Adrenal gland (tissue), 9 donors: ENCODE measurements at regions not wholly inside any gene's neighbourhood (a gene's known extent, or its start where the extent isn't known, plus 50 kb on each side); places are given as distances from the start of the nearest gene placed in this dataset.

Experiments
- DNase-seq, 7 donors: peaks; one replicate each; pipeline ENCODE4 v3.0.0-alpha.2; 2019 to 2020
- H3K27ac ChIP-seq, 5 donors: fragments of 200-600 bp; sonication (generic) in 4 of 5; 1 replicate in 3 of 5; 2 replicates in 2 of 5; pipeline versions ENCODE4 v1.5.1 to v1.8.0; 2016 to 2020; ENCODE audit warnings: mild to moderate bottlenecking in 1 of 5
- H3K27me3 ChIP-seq: fragments of 200-600 bp; 2 replicates; pipeline ENCODE4 v1.8.0; 2021
- H3K36me3 ChIP-seq, 2 donors: fragments of 200-600 bp; replicated peaks in 1 of 2; 1 replicate in 1 of 2; 2 replicates in 1 of 2; pipeline versions ENCODE4 v1.5.1 to v1.8.0; 2018 to 2022
- H3K4me1 ChIP-seq, 2 donors: fragments of 200-600 bp; replicated peaks in 1 of 2; 1 replicate in 1 of 2; 2 replicates in 1 of 2; pipeline versions ENCODE4 v1.5.1 to v1.8.0; 2018 to 2021
- H3K4me3 ChIP-seq, 4 donors: fragments of 200-600 bp; sonication (generic) in 3 of 4; one replicate each; pipeline ENCODE4 v1.5.1; 2016 to 2018
- H3K9me3 ChIP-seq, 3 donors: fragments of 200-600 bp; sonication (generic) in 1 of 3; replicated peaks in 1 of 3; 1 replicate in 2 of 3; 2 replicates in 1 of 3; pipeline versions ENCODE4 v1.5.1 to v1.8.0; 2016 to 2021
- CTCF ChIP-seq, 6 experiments: fragments of 450-650 bp in 4 of 6; fragments of 200-600 bp in 2 of 6; sonication (generic) in 1 of 6; IDR thresholded peaks; 1 replicate in 5 of 6; 2 replicates in 1 of 6; pipeline versions ENCODE4 v1.5.1 to v1.8.0; 2016 to 2021; ENCODE audit warnings: antibody characterized with exemption in 6 of 6, mild to moderate bottlenecking in 2 of 6, moderate library complexity in 1 of 6
- POLR2A ChIP-seq, 2 donors: fragments of 450-650 bp; IDR thresholded peaks; one replicate each; pipeline ENCODE4 v1.6.1; 2017; ENCODE audit warnings: antibody characterized with exemption in 2 of 2, mild to moderate bottlenecking in 2 of 2, moderate library complexity in 1 of 2
- WGBS, 4 donors: extraction: QIAGEN DNeasy Blood & Tissue Kit in 2 of 4; methylation state at CpG; one replicate each; pipeline versions ENCODE4 v1.1.5 to v1.1.7; 2013 to 2017; 5-methylcytosine and 5-hydroxymethylcytosine counted together
- intact Hi-C, 2 donors: fragments of 100-400 bp; cut with DNase I; formaldehyde crosslinking; loops; one replicate each; pipeline versions ENCODE4 v1.14.1 to v1.15.0; 2022 to 2023
- donor health status: healthy with polysubstance abuse.
- donor health status: Bipolar disorder and iron deficiency.
- donor health status: DM: yes; HTN: yes; CAD: no.
- donor health status: DM: no; HTN: no; CAD: no.
- donor health status: DM: no; HTN: no; CAD: no.

GRCh38 chr11:8839306-8839956 is 71.6 kb upstream of the AKIP1 start:
- intact Hi-C loops, result no loop called here
- H3K27ac ChIP-seq, result peak overlapping the region in 2 of 5 donors; percentile 17 to 33
- 0 to 54% (median 25%) methylated on average over 1 of the region's 1 CpG for WGBS, 4 donors

GRCh38 chr11:8839957-8840945 is 70.7 kb upstream of the AKIP1 start:
- Histone ChIP-seq H3K27ac (peak overlapping the region in 2 of 5 donors; percentile 17 to 33), H3K4me3 (no peak overlapping the region), H3K36me3 (no peaks in the 10 kb centered on the region), H3K27me3 (no peaks in the 10 kb centered on the region), H3K4me1 (peaks cover 12 to 29% of the 10 kb centered on the region in 2 donors), H3K9me3 (no peaks in the 10 kb centered on the region)
- WGBS, 4 donors, result 61 to 67% (median 65%) methylated on average over 8 of the region's 8 CpGs
- DNase-seq, result peak in 3 of 7 donors; percentile 30 to 62 (median 38)
- intact Hi-C loops, result no loop called here
- TF ChIP-seq CTCF (IDR thresholded peaks at IDR 0.05) (no peak), POLR2A (IDR thresholded peaks at IDR 0.05) (no peak)

More at GRCh38 chr11:8839306-8839956, 71.6 kb upstream of the AKIP1 start:
- no peaks in the 10 kb centered on the region for H3K9me3 ChIP-seq
- TF ChIP-seq POLR2A (IDR thresholded peaks at IDR 0.05) (no peak), CTCF (IDR thresholded peaks at IDR 0.05) (no peak)
- no peaks in the 10 kb centered on the region for H3K36me3 ChIP-seq
- DNase-seq, result no peak
- H3K4me1 ChIP-seq, result peaks cover 12 to 29% of the 10 kb centered on the region in 2 donors
- no peaks in the 10 kb centered on the region for H3K27me3 ChIP-seq
- H3K4me3 ChIP-seq, result no peak overlapping the region

- Histone ChIP-seq H3K4me3 (no peak overlapping the region), H3K9me3 (no peaks in the 10 kb centered on the region), H3K27ac (no peak overlapping the region), H3K4me1 (peaks cover 12 to 29% of the 10 kb centered on the region in 2 donors), H3K27me3 (no peaks in the 10 kb centered on the region), H3K36me3 (no peaks in the 10 kb centered on the region)
- WGBS, 4 donors, result 70 to 82% (median 77%) methylated on average over 7 of the region's 7 CpGs
- DNase-seq, result no peak
- intact Hi-C loops, result no loop called here
- TF ChIP-seq POLR2A (IDR thresholded peaks at IDR 0.05) (no peak), CTCF (IDR thresholded peaks at IDR 0.05) (no peak)
Measured at GRCh38 chr11:8841899-8842298, 69.1 kb upstream of the AKIP1 start.

- Histone ChIP-seq H3K4me3 (no peak overlapping the region), H3K9me3 (no peaks in the 10 kb centered on the region), H3K27ac (no peak overlapping the region), H3K27me3 (no peaks in the 10 kb centered on the region), H3K36me3 (no peaks in the 10 kb centered on the region), H3K4me1 (no peaks in the 10 kb centered on the region)
- 94 to 97% (median 96%) methylated on average over 2 of the region's 2 CpGs for WGBS, 4 donors
- intact Hi-C loops, result no loop called here
- DNase-seq, result no peak
- TF ChIP-seq CTCF (IDR thresholded peaks at IDR 0.05) (no peak), POLR2A (IDR thresholded peaks at IDR 0.05) (no peak)
Measured at GRCh38 chr11:8858808-8859207, 52.2 kb upstream of the AKIP1 start.
